HG03039 (cell line): ENCODE measurements at regions not wholly inside any gene's neighbourhood (a gene's known extent, or its start where the extent isn't known, plus 50 kb on each side); places are given as distances from the start of the nearest gene placed in this dataset.

Source experiments
- ATAC-seq: cut with Tn5 transposase; IDR thresholded peaks from one replicate; pipeline ENCODE4 v1.9.1; 2021; ENCODE audit warnings: mild to moderate bottlenecking, moderate library complexity; ENCODE audit not compliant: unreplicated experiment

DNA sequence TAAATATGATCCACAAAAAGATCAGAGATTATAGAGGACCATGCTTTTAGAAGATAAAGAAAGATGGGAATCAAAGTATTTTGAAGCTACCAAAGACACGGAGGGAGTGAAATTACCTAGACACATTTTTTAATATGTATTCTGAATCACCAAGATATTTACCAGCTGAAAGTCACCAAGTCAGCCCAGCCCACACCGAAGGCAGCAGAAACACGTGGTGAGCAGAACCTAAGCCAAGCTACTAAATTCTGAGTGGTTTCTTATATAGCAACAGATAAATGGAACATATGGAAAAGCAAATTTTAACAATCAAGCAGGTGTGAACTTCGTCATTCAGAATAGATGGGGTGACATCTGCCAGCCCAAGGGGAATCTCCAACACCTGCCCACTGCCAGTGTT is 134.7 kb upstream of the AKR1E2 start:
- no peak for ATAC-seq

GRCh38 chr10:4688601-4689000 is 137.4 kb upstream of the AKR1E2 start:
- ATAC-seq, result no peak

- no peak for ATAC-seq
Observed at GRCh38 chr10:4688168-4688567, 137.8 kb upstream of the AKR1E2 start.

GRCh38 chr10:4687397-4687796 is 138.6 kb upstream of the AKR1E2 start:
- ATAC-seq, result no peak

GRCh38 chr10:4686644-4686996 is 139.4 kb upstream of the AKR1E2 start:
- no peak for ATAC-seq

GRCh38 chr10:4685904-4686643 is 139.9 kb upstream of the AKR1E2 start:
- ATAC-seq, result no peak

DNA sequence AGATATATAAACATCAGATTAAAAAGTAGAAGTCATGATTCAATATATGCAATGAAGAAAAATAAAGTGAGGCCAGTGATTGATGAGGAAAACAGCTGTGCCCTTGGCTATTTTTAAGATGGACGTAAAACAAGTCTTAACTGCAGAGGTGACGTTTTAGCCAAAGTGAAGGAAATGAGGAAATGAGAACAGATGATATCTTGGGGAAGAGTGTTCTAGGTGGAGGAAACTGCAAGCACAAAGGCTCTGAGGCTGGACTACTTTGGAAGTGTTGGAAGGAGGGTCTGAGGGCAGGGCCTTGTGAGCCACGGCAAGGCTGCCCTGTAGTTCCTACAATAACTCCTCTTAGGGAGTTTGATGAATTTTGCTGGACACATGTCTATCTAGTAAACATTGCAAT is 140.5 kb upstream of the AKR1E2 start:
- ATAC-seq, result no peak

- no peak for ATAC-seq
Observed at GRCh38 chr10:4684434-4684833, 141.6 kb upstream of the AKR1E2 start.

GRCh38 chr10:4683838-4684237 is 142.2 kb upstream of the AKR1E2 start:
- no peak for ATAC-seq

DNA sequence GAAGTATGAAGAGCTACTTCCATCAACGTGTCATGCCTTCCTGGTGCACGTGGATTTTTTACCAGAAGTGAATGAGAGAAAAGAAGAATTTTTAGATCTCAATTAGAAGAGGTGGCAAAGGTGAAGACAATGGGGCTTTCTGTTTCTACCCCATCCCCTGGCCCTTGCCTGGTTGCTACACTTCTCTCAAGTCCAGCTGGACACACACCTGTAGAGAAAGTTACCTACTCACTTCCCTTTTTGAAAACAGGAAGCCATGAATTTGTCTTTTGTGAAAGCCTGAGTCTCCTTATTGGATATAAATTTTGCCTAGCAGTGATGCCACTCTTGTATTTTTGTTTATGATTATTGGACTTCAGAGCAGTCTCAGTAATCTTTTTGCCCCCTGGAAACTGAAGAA is 142.9 kb upstream of the AKR1E2 start:
- no peak for ATAC-seq

DNA sequence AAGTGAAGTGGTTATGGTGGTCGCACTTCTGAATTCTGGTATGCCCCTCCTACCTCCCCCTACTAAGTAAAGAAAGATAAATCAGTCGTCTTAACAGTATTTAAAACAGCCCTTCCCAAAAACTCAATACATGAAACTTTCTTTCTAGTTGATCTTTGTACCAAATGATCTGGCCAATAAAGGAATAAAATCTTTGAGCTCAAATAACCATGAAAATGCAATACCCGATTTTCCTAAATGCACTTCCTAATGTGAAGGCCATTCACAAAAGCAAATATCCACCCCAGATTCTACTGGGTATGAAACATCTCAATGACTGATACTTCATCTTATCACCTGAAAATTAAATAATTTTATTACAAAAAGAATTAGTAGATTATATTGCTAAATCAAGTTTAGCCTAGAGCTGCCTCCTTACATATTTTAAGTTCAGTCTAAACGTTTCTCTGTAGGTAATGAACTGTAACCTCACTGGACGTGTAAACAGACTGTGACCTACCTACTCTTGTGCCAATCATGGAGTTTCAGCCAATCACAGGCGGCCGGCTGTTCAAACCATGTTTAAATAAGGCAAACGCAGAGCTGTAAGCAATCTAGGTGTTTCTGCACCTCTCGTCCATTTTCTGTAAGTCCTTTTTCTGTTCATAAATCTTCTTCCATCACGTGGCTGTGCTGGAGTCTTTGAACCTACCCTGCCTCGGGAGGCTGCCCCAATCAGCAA is 146.9 kb upstream of the AKR1E2 start:
- ATAC-seq, result no peak

DNA sequence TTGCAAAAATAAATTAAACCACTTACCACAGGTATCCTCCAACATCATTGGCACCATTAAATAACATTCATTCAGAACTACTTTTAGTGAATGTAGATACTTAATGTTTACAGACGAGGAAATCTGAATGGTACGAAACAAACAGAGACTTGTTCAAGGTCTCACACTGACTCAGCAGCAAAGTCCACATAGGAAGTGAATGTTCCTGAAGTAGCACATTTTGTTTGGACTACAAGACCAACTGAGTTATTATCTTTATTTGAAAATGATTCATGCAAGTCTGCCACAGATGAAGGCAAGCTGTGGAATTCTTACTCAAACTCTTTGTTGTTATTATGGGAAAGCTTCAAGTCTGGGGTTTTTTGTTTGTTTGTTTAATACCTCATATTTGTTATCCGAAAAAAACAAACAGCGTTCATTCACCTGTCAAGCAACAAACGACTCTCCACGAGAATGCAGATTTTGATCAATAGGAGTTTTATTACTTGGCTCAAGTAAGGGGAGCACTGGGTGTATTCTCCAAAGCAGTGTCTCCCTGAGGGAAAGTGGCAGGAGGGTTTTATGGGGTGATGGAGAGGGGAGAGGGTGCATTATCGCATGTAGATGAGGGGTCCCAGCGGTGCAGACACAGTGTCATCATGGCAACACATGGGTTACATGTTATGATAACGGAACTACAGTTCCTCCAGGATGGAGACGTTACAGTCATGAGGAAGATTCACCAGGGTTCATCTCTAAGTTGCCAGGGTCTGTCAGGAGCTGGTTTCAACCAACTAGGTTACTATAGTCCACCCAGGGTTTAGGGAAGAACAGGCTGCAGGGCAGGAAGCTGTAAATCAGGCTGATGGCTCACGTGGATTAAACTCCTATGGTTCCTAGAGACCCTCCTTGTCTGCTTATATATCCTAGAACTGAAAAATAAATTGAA is 147.7 kb upstream of the AKR1E2 start:
- no peak for ATAC-seq

DNA sequence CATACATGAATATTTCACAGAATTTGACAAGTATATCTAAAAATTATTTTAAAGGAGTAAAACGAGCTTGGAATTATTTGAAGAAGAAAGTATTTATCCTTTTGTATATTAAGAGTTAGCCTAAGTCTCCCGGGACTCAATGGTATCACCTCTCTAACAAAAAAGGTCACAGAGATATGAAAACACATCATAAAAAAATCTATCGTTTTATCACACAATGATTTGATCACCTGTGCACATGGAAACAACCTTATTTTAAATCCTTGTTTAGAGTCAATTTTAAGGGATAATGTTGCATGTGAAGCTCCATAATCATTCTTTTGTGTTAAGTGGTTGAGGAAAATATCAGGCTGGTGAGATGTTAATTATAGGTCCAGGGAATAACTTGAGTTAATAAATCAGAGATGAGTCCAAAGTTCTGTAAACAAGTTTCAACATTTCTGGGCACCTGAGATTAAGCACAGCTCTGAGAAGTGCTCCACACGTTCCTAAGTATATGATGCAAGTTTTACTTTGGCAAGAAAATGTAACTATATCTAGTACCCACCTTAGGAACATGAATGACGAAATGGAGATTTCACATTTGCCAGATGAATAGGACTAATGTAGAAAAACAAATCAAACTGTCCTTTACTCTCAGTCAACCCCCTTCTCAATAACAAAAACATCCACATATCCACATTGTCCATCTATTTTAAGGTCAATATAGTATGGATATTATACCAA is 148.5 kb upstream of the AKR1E2 start:
- no peak for ATAC-seq

DNA sequence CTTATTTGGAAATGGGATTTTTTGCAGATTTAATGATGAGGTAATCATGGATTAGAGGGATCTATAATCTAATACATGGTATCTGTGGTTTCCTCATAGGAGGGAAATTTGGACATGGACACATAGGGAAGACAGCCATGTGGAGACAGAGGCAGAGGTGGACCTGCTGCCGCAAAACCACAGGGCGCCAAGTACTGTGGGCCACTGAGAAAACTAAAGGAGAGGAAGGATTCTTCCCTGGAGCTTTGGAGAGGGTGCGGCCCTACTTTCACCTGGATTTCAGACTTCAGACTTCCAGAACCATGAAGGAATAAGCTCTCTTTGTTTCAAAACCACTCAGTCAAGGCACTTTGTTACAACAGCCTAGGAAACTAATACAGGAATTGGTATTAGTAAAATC is 149.4 kb upstream of the AKR1E2 start:
- ATAC-seq, result no peak

- ATAC-seq, result no peak
Observed at GRCh38 chr10:4675808-4676207, 150.2 kb upstream of the AKR1E2 start.

DNA sequence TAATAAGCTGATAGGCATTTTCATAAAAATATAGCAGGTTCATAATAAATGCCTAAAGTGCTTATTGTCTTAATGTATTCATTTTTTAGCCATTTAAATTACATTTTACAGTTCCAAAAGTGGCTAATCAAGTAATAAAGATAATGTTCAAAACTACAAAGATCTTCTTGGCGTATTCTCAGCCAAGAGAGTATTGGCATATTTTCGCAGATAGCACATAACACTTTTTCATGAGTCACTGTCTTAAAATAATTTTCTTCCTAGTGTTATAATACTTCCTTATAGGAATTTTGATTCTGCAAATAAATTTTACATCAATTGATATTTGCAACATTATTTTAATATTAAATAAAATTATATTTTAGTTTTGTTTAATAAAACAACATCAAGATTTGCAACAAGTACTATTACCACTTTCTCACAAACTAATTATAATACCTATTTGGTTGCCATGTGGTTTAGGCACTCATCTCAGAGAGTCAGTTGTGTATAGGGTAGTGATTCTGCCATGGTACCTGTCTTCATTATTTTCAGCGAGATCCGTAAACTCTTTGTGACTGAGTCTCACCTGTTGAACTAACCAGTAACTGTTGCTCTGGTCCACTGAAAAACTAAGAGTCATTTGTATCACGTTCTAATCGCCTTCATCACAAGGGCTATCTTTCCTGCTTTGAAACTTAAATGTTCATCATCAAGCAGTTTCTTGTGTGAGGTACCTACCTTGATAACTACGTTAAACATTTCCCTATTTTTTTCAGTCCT is 152.5 kb upstream of the AKR1E2 start:
- ATAC-seq, result no peak

- no peak for ATAC-seq
Observed at GRCh38 chr10:4672201-4672600, 153.8 kb upstream of the AKR1E2 start.

GRCh38 chr10:4671451-4672145 is 154.4 kb upstream of the AKR1E2 start:
- no peak for ATAC-seq

GRCh38 chr10:4670737-4671136 is 155.3 kb upstream of the AKR1E2 start:
- no peak for ATAC-seq

- ATAC-seq, result no peak
Observed at GRCh38 chr10:4669585-4669984, 156.4 kb upstream of the AKR1E2 start.
